ENCODE measurements at regions not wholly inside any gene's neighbourhood (a gene's known extent, or its start where the extent isn't known, plus 50 kb on each side); places are given as distances from the start of the nearest gene placed in this dataset.
"Not testable (repeated sequence)": the region's sequence is repeated elsewhere in the genome, so short reads cannot be mapped to it uniquely, and the experiment has no call there.

DNA sequence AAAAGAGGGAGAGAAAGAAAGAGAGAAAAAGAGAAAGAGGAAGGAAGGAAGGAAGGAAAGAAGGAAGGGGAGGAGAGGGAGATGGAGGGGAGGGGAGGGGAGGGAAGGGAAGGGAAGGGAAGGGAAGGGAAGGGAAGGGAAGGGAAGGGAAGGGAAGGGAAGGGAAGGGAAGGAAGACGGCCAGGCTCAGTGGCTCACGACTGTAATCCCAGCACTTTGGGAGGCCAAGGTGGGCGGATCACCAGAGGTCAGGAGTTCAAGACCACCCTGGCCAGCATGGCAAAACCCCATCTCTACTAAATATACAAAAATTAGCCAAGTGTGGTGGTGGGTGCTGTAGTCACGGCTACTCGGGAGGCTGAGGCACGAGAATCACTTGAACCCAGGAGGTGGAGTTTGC, 64.8 kb downstream of the RPS15A start:
- H3K4me1 ChIP-seq; H3K27me3 ChIP-seq; H3K27ac ChIP-seq; H3K36me3 ChIP-seq; ATAC-seq; H3K4me3 ChIP-seq; H3K9me3 ChIP-seq; DNase-seq; intact Hi-C loops (cut with DNase I): not testable (repeated sequence)

DNA sequence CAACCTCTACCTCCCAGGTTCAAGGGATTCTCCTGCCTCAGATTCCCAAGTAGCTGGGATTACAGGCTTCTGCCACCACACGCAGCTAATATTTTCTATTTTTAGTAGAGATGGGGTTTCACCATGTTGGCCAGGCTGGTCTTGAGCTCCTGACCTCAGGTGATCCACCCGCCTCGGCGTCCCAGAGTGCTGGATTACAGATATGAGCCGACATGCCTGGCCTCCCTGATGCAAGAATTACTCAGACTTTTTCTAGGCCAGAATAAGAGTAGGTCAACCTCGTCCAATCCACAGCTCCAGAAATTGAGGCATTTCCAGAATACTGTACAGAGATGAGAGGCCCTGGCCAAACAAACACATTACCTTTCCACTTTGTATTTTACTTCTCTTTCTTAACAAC, 70.2 kb downstream of the RPS15A start:
- H3K36me3 ChIP-seq; H3K27ac ChIP-seq; ATAC-seq; H3K4me3 ChIP-seq; H3K4me1 ChIP-seq; DNase-seq; H3K27me3 ChIP-seq; intact Hi-C loops (cut with DNase I); H3K9me3 ChIP-seq: not testable (repeated sequence)

DNA sequence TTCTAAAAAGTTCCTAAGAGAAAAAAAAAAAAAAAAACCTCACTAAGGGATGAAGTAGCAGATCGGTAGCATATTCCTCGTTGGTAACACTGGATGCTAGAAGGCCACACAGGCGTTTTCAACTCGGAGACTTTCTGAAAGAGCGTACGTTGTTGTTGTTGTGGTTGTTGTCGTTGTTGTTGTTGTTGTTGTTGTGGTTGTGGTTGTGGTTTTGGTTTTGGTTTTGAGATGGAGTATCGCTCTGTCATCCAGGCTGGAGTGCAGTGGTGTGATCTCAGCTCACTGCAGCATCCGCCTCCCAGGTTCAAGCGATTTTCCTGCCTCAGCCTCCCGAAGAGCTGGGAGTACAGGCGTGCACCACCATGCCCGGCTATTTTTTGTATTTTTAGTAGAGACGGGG, 77.6 kb downstream of the RPS15A start:
- H3K27me3 ChIP-seq; ATAC-seq; H3K9me3 ChIP-seq; H3K27ac ChIP-seq; DNase-seq; intact Hi-C loops (cut with DNase I); H3K36me3 ChIP-seq; H3K4me3 ChIP-seq; H3K4me1 ChIP-seq: not testable (repeated sequence)

DNA sequence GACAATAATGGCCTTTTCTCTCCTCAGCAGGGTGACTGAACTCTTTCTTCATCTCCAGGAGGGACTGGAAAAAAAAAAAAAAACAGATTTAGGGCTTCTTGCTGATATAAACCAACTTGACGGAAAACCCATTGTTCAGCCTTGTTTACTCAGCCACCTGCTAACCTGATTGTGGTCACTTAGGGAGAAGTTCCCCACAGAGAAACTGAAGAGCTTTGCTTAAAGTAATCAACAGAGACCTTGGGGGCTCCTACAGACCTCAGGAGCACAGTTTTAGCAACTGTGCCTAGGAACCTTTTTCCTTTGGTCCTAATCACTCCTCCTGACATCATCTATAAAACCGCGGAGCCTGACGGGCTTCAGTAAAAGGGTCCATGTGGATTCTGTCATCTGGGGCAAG, 79.5 kb downstream of the RPS15A start:
- ATAC-seq; H3K4me1 ChIP-seq; H3K36me3 ChIP-seq; H3K4me3 ChIP-seq; H3K27ac ChIP-seq; H3K27me3 ChIP-seq; intact Hi-C loops (cut with DNase I); H3K9me3 ChIP-seq; DNase-seq: not testable (repeated sequence)

DNA sequence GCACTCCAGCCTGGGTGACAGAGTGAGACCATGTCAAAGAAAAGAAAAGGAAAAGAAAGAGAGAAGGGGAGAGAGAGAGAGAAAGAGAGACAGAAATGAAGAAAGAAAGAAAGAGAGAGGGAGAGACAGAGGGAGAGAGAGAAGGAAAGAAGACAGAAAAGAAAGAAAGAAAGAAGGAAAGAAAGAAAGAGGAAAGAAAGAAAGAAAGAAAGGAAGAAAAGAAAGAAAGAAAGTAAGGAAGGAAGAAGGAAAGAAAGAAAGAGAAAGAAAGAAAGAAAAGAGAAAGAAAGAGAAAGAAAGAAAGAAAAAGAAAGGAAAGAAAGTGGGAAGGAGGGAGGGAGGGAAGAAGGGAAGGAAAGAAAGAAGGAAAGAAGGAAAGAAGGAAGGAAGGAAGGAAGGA, 88.9 kb downstream of the RPS15A start:
- DNase-seq; H3K9me3 ChIP-seq; H3K27me3 ChIP-seq; H3K36me3 ChIP-seq; H3K4me1 ChIP-seq; ATAC-seq; intact Hi-C loops (cut with DNase I); H3K4me3 ChIP-seq; H3K27ac ChIP-seq: not testable (repeated sequence)

GRCh38 chr16:18696029-18696428, 94.1 kb downstream of the RPS15A start:
- intact Hi-C loops (cut with DNase I); H3K27me3 ChIP-seq; DNase-seq; H3K4me3 ChIP-seq; H3K36me3 ChIP-seq; H3K27ac ChIP-seq; H3K4me1 ChIP-seq; ATAC-seq; H3K9me3 ChIP-seq: not testable (repeated sequence)

- H3K27ac ChIP-seq; H3K36me3 ChIP-seq; intact Hi-C loops (cut with DNase I); ATAC-seq; H3K4me3 ChIP-seq; H3K4me1 ChIP-seq; H3K9me3 ChIP-seq; H3K27me3 ChIP-seq; DNase-seq: not testable (repeated sequence)
These were observed 103.8 kb downstream of the RPS15A start for GRCh38 chr16:18686079-18686968.

- H3K4me3 ChIP-seq; H3K9me3 ChIP-seq; H3K4me1 ChIP-seq; H3K27ac ChIP-seq; H3K27me3 ChIP-seq; H3K36me3 ChIP-seq; ATAC-seq; intact Hi-C loops (cut with DNase I): not testable (repeated sequence)
- DNase-seq = peak in 1 of 4 donors; percentile 57
These were observed 83.9 kb upstream of the NOMO2 start for GRCh38 chr16:18645784-18646183.

GRCh38 chr16:18636928-18637327, 75.0 kb upstream of the NOMO2 start:
- intact Hi-C loops (cut with DNase I); H3K4me3 ChIP-seq; ATAC-seq; H3K9me3 ChIP-seq; H3K27me3 ChIP-seq; H3K36me3 ChIP-seq; H3K27ac ChIP-seq; DNase-seq; H3K4me1 ChIP-seq: not testable (repeated sequence)

DNA sequence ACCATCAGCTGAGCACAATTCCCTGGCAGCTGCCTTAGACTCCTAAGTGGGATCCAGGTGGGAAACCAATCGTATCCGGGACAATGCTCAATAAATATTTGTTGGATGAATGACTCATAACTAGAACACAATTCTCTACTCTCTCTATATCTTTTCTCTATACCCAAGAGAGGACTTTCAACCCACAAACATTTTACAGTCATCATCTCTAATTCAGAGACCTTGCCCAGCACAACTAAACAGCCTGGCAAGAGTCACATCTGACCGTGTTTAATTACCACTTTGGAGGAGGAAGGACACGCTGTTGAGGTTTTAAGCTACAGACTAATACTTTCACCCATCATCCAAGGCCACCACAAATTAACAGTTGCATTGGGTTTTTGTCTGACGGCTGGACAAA, 74.3 kb upstream of the NOMO2 start:
- H3K27ac ChIP-seq; DNase-seq; ATAC-seq; intact Hi-C loops (cut with DNase I); H3K4me3 ChIP-seq; H3K9me3 ChIP-seq; H3K36me3 ChIP-seq; H3K4me1 ChIP-seq; H3K27me3 ChIP-seq: not testable (repeated sequence)

DNA sequence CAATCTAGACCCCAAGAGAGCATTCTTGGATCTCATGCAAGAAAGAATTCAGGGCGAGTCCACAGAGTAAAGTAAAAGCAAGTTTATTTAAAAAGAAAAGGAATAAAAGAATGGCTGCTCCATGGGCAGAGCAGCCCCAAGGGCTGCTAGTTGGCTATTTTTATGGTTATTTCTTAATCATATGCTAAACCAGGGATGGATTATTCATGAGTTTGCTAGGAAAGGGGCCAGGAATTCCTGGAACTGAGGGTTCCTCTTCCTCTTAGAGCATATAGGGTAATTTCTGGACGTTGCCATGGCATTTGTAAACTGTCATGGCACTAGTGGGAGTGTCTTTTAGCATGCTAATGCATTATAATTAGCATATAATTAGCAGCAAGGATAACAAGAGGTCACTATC, 73.1 kb upstream of the NOMO2 start:
- H3K27me3 ChIP-seq; H3K9me3 ChIP-seq; ATAC-seq; intact Hi-C loops (cut with DNase I); DNase-seq; H3K4me3 ChIP-seq; H3K36me3 ChIP-seq; H3K27ac ChIP-seq; H3K4me1 ChIP-seq: not testable (repeated sequence)

- DNase-seq = not testable (repeated sequence)
These were observed 69.8 kb upstream of the NOMO2 start for GRCh38 chr16:18631713-18632112.

DNA sequence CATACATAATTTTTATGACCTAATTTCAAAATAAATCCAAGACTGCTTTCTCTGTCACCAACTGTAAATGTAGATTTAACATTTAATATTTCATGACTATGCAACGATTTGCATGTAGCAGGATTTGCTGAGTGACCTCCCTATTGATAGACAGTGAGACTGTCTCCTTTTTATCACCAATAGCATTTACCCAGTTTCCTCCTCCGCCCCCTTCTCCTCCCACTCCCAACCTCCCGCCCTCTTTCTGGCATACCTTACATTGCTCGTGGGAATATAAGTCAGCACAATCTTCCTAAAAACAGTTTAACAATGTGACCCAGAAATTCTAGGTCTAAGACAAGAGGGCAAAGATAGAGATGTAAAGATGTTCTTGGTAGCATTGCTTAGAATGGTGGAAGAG, 55.1 kb upstream of the NOMO2 start:
- intact Hi-C loops (cut with DNase I); DNase-seq; H3K27me3 ChIP-seq; H3K4me1 ChIP-seq; H3K27ac ChIP-seq; H3K9me3 ChIP-seq; H3K4me3 ChIP-seq; ATAC-seq; H3K36me3 ChIP-seq: not testable (repeated sequence)

More at GRCh38 chr16:18631713-18632112, 69.8 kb upstream of the NOMO2 start:
- peak; percentile 81 for ATAC-seq
- intact Hi-C loops (cut with DNase I); H3K9me3 ChIP-seq; H3K36me3 ChIP-seq; H3K27me3 ChIP-seq; H3K4me3 ChIP-seq; H3K27ac ChIP-seq; H3K4me1 ChIP-seq: not testable (repeated sequence)
